B cell (primary cell): ENCODE measurements at regions not wholly inside any gene's neighbourhood (a gene's known extent, or its start where the extent isn't known, plus 50 kb on each side); places are given as distances from the start of the nearest gene placed in this dataset.

ENCODE experiments used
- ATAC-seq: fragments of 200-7000 bp; cut with Tn5 transposase; one replicate; pipeline ENCODE4 v1.10.0; 2021; ENCODE audit warnings: low read depth, mild to moderate bottlenecking, moderate number of reproducible peaks, moderate library complexity
- CTCF ChIA-PET: fragments of 350-600 bp; sonication (Branson Sonifier 250); formaldehyde crosslinking; loops from one replicate; lab custom pipeline; 2021; ENCODE audit warnings: antibody characterized with exemption, inconsistent platforms; lab: Charles Lee
- POLR2A ChIA-PET: fragments of 350-600 bp; sonication (Branson Sonifier 250); formaldehyde crosslinking; loops from one replicate; lab custom pipeline; 2021; ENCODE audit warnings: antibody characterized with exemption; lab: Charles Lee
- DNase-seq: peaks from one replicate; pipeline ENCODE4 v3.0.0; 2013
- H2AFZ ChIP-seq: 2 replicates; pipeline ENCODE4 v1.6.1; 2012; ENCODE audit warnings: mild to moderate bottlenecking, low read depth, low read length; ENCODE audit not compliant: insufficient read depth, poor library complexity, severe bottlenecking
- H3K27ac ChIP-seq, 2 donors: 1 replicate in 1 of 2; 2 replicates in 1 of 2; pipeline ENCODE4 v1.5.1; 2012 to 2013; ENCODE audit warnings: low read length in 2 of 2, mild to moderate bottlenecking in 2 of 2, moderate library complexity in 1 of 2
- H3K27me3 ChIP-seq, 4 experiments: fragments of 200-600 bp in 1 of 4; sonication (generic) in 1 of 4; replicated peaks in 1 of 4; 1 replicate in 2 of 4; 2 replicates in 2 of 4; pipeline versions ENCODE4 v1.6.1 to v1.7.0; 2013 to 2016; ENCODE audit warnings: low read length in 3 of 4, mild to moderate bottlenecking in 2 of 4, mixed read lengths in 1 of 4, moderate library complexity in 1 of 4; ENCODE audit not compliant: insufficient read depth in 4 of 4, control insufficient read depth in 3 of 4; ENCODE audit errors: control extremely low read depth in 1 of 4
- H3K36me3 ChIP-seq, 2 experiments: replicated peaks in 1 of 2; 1 replicate in 1 of 2; 2 replicates in 1 of 2; pipeline versions ENCODE4 v1.6.1 to v1.7.1; 2013; ENCODE audit warnings: low read length in 1 of 2; ENCODE audit not compliant: insufficient read depth in 2 of 2, control insufficient read depth in 1 of 2; ENCODE audit errors: control extremely low read depth in 1 of 2, extremely low read depth in 1 of 2
- H3K4me1 ChIP-seq, 2 donors: fragments of 200-600 bp in 1 of 2; sonication (generic) in 1 of 2; 1 replicate in 1 of 2; 2 replicates in 1 of 2; pipeline versions ENCODE4 v1.5.1 to v1.6.1; 2013 to 2017; ENCODE audit warnings: low read length in 2 of 2; ENCODE audit not compliant: control insufficient read depth in 2 of 2, insufficient read depth in 2 of 2
- H3K4me2 ChIP-seq: replicated peaks from 2 replicates; pipeline ENCODE3; 2012; ENCODE audit warnings: mild to moderate bottlenecking, low read depth, low read length; ENCODE audit not compliant: poor library complexity, severe bottlenecking
- H3K4me3 ChIP-seq, 5 experiments: fragments of 200-600 bp in 1 of 5; sonication (generic) in 1 of 5; 1 replicate in 3 of 5; 2 replicates in 2 of 5; pipeline versions ENCODE4 v1.5.1 to v1.7.0; 2011 to 2016; ENCODE audit warnings: low read length in 4 of 5, mild to moderate bottlenecking in 4 of 5, low read depth in 2 of 5, control low read depth in 1 of 5, moderate library complexity in 1 of 5; ENCODE audit not compliant: insufficient read depth in 1 of 5; ENCODE audit errors: control extremely low read depth in 1 of 5, extremely low read depth in 1 of 5
- H3K79me2 ChIP-seq: fragments of 200-600 bp; sonication (generic); one replicate; pipeline ENCODE4 v1.6.0; 2016; ENCODE audit warnings: low read length; ENCODE audit not compliant: control insufficient read depth, insufficient read depth
- H3K9ac ChIP-seq: fragments of 200-600 bp; sonication (generic); 2 replicates; pipeline ENCODE4 v1.6.1; 2017; ENCODE audit warnings: mild to moderate bottlenecking, low read length, moderate library complexity
- H3K9me3 ChIP-seq, 3 donors: one replicate each; pipeline versions ENCODE4 v1.6.1 to v1.7.1; 2013; ENCODE audit warnings: low read length in 2 of 3; ENCODE audit not compliant: control insufficient read depth in 2 of 3, insufficient read depth in 1 of 3; ENCODE audit errors: control extremely low read depth in 1 of 3
- H4K20me1 ChIP-seq: 2 replicates; pipeline ENCODE4 v1.6.0; 2012; ENCODE audit warnings: mild to moderate bottlenecking, low read length; ENCODE audit not compliant: insufficient read depth, control insufficient read depth, poor library complexity, severe bottlenecking
- H3K27ac Mint-ChIP-seq: one replicate; pipeline ENCODE4 v1.8.0; 2021; ENCODE audit warnings: mixed read lengths
- H3K27me3 Mint-ChIP-seq: one replicate; pipeline ENCODE4 v1.8.0; 2021; ENCODE audit warnings: mixed read lengths
- H3K4me1 Mint-ChIP-seq: one replicate; pipeline ENCODE4 v1.8.0; 2021; ENCODE audit warnings: mixed read lengths
- H3K4me3 Mint-ChIP-seq: one replicate; pipeline ENCODE4 v1.8.0; 2021; ENCODE audit warnings: mixed read lengths
- H3K9me3 Mint-ChIP-seq: one replicate; pipeline ENCODE4 v1.8.0; 2022; ENCODE audit warnings: mixed read lengths; ENCODE audit not compliant: insufficient read depth
- EZH2 ChIP-seq: IDR thresholded peaks from 2 replicates; pipeline ENCODE4 v1.6.1; 2012; ENCODE audit warnings: borderline replicate concordance, low read depth, mild to moderate bottlenecking, moderate library complexity, low read length; ENCODE audit not compliant: insufficient read depth, poor library complexity, severe bottlenecking
- WGBS: methylation state at CpG from one replicate; pipeline ENCODE4 v1.1.5; 2013; ENCODE audit warnings: missing lambda C conversion rate; ENCODE audit not compliant: insufficient coverage; 5-methylcytosine and 5-hydroxymethylcytosine counted together
- intact Hi-C: fragments of 100-400 bp; cut with micrococcal nuclease; formaldehyde crosslinking; loops from one replicate; pipeline ENCODE4 v1.10.0; 2022
- TF ChIP-seq, protein P1 (sequence below): fragments of 200-600 bp; IDR thresholded peaks from one replicate; pipeline ENCODE4 v1.8.0; 2022; ENCODE audit warnings: antibody characterized with exemption, mild to moderate bottlenecking

DNA sequence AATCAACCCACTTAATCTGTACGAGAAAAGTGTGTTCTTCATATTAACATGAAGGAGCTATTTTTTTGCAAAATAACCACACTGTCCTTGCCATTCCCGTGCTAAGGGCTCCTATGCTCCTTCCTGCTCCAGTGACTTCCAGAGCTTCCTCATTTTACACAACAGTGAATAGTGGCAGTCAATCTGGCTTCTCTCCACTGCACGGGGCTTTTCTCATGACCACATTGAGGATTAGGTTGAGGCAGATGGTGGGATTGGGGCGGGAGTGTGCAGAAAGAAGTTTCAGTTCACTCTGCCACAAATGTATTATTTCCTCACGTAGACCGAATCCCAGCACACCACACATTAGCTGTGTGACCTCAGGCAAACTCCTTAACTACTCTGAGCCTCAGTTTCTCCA lies 235.1 kb downstream of the ARHGAP12 start:
- Mint-ChIP-seq H3K4me3 (no peak overlapping the region), H3K27ac (no peak overlapping the region), H3K9me3 (peaks cover 7% of the 10 kb centered on the region), H3K27me3 (no peaks in the 10 kb centered on the region), H3K4me1 (no peaks in the 10 kb centered on the region)
- Histone ChIP-seq H3K4me1 (peaks cover 0 to 4% of the 10 kb centered on the region in 2 donors), H3K9me3 (peaks cover 0 to 2% (median 0%) of the 10 kb centered on the region in 3 donors), H3K27ac (no peak overlapping the region), H2AFZ (no peak overlapping the region), H3K9ac (no peak overlapping the region), H3K79me2 (no peaks in the 10 kb centered on the region), H3K36me3 (no peaks in the 10 kb centered on the region), H3K27me3 (no peaks in the 10 kb centered on the region), H4K20me1 (no peaks in the 10 kb centered on the region), H3K4me2 (no peak overlapping the region), H3K4me3 (no peak overlapping the region)
- ChIA-PET POLR2A (no interaction called here), CTCF (interaction anchor here (1.3 kb wide), 1 partner anchor 76 kb away, joined by 3 read pairs; no protein-coding TSS in a partner anchor)
- ATAC-seq (no peak), DNase-seq (no peak)
- WGBS, result no CpG with 5 or more reads among the region's 6 CpGs
- intact Hi-C loops, result no loop called here
- TF ChIP-seq, protein P1, sequence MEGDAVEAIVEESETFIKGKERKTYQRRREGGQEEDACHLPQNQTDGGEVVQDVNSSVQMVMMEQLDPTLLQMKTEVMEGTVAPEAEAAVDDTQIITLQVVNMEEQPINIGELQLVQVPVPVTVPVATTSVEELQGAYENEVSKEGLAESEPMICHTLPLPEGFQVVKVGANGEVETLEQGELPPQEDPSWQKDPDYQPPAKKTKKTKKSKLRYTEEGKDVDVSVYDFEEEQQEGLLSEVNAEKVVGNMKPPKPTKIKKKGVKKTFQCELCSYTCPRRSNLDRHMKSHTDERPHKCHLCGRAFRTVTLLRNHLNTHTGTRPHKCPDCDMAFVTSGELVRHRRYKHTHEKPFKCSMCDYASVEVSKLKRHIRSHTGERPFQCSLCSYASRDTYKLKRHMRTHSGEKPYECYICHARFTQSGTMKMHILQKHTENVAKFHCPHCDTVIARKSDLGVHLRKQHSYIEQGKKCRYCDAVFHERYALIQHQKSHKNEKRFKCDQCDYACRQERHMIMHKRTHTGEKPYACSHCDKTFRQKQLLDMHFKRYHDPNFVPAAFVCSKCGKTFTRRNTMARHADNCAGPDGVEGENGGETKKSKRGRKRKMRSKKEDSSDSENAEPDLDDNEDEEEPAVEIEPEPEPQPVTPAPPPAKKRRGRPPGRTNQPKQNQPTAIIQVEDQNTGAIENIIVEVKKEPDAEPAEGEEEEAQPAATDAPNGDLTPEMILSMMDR, result no peak
- TF ChIP-seq EZH2, result no peak

DNA sequence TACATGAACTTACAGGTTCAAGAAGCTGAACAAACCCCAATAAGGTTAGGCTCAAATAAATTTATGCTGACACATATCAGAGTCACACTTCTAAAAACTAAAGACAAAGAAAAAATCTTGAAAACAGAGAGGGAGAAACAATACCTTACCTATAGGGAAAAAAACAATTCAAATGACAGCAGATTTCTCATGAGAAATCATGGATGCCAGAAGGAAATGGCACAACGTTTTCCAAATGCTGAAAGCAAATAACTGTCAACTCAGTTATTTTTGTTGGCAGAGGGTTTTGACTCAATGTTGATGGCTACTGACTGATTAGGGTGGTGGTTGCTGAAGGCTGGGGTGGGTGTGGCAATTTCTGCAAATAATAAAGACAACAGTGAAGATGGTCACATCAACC lies 239.4 kb downstream of the ARHGAP12 start:
- no peaks in the 10 kb centered on the region for H3K27me3 ChIP-seq
- TF ChIP-seq, protein P1, result no peak
- TF ChIP-seq EZH2, result no peak
- no peak overlapping the region for H3K9ac ChIP-seq
- no peak for DNase-seq
- intact Hi-C loops, result no loop called here
- H3K4me2 ChIP-seq, result no peak overlapping the region
- peaks cover 0 to 6% (median 3%) of the 10 kb centered on the region in 3 donors for H3K9me3 ChIP-seq
- H3K36me3 ChIP-seq, result no peaks in the 10 kb centered on the region
- H3K27ac Mint-ChIP-seq, result no peak overlapping the region
- no peaks in the 10 kb centered on the region for H4K20me1 ChIP-seq
- H3K27ac ChIP-seq, result no peak overlapping the region
- H3K4me3 ChIP-seq, result no peak overlapping the region
- CTCF ChIA-PET, result no interaction called here
- H3K27me3 Mint-ChIP-seq, result no peaks in the 10 kb centered on the region
- ATAC-seq, result no peak
- no peaks in the 10 kb centered on the region for H3K4me1 ChIP-seq
- H3K9me3 Mint-ChIP-seq, result peaks cover 15% of the 10 kb centered on the region
- no peak overlapping the region for H3K4me3 Mint-ChIP-seq
- WGBS, result 71% methylated on average over 1 of the region's 1 CpG
- no peaks in the 10 kb centered on the region for H3K4me1 Mint-ChIP-seq
- POLR2A ChIA-PET, result no interaction called here
- H3K79me2 ChIP-seq, result no peaks in the 10 kb centered on the region
- no peak overlapping the region for H2AFZ ChIP-seq
